ENCODE measurements at regions not wholly inside any gene's neighbourhood (a gene's known extent, or its start where the extent isn't known, plus 50 kb on each side); places are given as distances from the start of the nearest gene placed in this dataset.

DNA sequence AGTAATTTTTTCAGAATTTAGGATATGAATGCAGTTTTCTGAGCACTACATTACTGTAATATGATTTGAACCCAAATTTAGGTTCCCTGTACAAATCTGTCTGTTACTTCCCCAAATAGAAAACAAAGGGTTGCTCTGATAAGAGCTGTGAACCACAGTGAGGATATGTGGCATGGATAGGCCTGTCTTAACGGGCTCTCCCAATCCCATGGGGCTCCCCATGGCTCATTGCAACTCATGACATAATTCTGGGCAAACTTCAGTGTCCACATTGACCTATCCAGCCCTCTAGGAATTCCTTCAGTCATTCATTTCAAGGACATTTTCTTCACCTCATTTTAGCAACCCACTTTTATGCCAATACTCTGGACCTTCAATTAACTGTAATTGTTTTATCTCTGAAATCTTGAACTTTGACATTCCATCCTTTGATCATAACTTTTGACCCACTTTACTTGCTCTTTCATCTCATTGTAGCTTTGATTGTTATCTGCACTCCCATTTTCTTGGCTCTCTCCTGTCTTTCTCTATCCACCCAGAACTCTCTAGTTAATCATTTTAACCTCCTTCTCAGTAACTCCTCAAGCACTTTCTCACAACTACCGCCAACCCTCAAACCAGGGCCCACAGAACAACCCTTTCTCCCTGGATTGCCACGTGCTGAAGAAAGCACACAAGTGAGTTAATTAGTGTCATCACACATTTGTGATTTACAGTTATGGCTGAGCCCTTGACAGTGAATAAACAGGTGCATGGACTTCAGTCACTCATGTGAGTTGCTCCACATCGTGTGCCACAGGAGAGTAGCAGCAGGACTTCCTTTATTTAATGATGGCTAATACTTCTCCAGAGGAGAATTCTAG is 94.9 kb upstream of the AADACL2 start:
- H3K4me3 ChIP-seq (ENCODE audit: low read depth, low read length): no peak overlapping the region
- TF ChIP-seq, protein P1, sequence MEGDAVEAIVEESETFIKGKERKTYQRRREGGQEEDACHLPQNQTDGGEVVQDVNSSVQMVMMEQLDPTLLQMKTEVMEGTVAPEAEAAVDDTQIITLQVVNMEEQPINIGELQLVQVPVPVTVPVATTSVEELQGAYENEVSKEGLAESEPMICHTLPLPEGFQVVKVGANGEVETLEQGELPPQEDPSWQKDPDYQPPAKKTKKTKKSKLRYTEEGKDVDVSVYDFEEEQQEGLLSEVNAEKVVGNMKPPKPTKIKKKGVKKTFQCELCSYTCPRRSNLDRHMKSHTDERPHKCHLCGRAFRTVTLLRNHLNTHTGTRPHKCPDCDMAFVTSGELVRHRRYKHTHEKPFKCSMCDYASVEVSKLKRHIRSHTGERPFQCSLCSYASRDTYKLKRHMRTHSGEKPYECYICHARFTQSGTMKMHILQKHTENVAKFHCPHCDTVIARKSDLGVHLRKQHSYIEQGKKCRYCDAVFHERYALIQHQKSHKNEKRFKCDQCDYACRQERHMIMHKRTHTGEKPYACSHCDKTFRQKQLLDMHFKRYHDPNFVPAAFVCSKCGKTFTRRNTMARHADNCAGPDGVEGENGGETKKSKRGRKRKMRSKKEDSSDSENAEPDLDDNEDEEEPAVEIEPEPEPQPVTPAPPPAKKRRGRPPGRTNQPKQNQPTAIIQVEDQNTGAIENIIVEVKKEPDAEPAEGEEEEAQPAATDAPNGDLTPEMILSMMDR (IDR thresholded peaks at IDR 0.05; ENCODE audit: low read depth, low read length): no peak
- no peak for DNase-seq (ENCODE audit: low read depth, low spot score)
- in situ Hi-C loops (cut with HindIII; ENCODE audit: low sequenced_read_pairs): no loop called here

DNA sequence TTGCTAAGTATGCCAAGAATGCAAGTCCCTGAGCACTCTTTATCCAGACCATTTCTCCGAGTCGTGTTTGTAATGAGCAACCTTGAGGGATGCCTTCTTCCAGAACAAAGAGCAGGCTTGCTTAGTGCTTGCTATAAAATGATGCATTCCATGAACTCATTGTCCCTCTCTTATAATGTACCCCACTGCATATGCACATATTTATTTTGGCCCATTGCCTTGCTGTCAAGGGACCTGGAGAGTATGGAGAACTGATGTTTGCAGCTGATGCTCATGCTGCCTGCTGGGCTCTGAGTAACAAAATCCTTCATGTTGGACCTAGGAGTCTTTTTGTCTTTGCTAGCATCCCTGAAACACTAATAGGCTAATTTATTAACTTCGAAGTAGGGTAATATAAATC is 97.8 kb upstream of the AADACL2 start:
- in situ Hi-C loops (cut with HindIII; ENCODE audit: low sequenced_read_pairs): no loop called here
- no peak for DNase-seq (ENCODE audit: low read depth, low spot score)
- H3K4me3 ChIP-seq (ENCODE audit: low read depth, low read length): no peak overlapping the region
- TF ChIP-seq, protein P1 (IDR thresholded peaks at IDR 0.05; ENCODE audit: low read depth, low read length): no peak

DNA sequence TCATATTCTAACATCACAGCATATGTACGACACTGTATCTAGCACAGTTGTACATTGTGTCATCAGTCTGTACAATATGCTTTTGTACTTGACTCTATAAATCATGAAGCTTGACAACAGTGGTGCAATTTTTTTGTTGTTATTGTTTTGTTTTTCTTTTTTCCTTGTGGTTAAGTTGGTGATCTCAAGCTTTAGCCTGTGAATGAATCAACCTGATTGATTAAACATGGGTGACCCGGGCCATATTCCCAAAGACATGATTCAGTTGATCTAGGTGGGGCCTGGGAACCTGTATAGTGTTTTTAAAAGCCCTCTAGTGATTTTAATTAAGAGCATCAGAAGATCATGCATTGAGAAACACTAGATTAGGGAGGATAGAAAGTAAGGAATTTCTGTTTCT is 101.8 kb upstream of the AADACL2 start:
- in situ Hi-C loops (cut with HindIII; ENCODE audit: low sequenced_read_pairs): no loop called here
- DNase-seq (ENCODE audit: low read depth, low spot score): no peak
- TF ChIP-seq, protein P1 (IDR thresholded peaks at IDR 0.05; ENCODE audit: low read depth, low read length): no peak
- no peak overlapping the region for H3K4me3 ChIP-seq (ENCODE audit: low read depth, low read length)

DNA sequence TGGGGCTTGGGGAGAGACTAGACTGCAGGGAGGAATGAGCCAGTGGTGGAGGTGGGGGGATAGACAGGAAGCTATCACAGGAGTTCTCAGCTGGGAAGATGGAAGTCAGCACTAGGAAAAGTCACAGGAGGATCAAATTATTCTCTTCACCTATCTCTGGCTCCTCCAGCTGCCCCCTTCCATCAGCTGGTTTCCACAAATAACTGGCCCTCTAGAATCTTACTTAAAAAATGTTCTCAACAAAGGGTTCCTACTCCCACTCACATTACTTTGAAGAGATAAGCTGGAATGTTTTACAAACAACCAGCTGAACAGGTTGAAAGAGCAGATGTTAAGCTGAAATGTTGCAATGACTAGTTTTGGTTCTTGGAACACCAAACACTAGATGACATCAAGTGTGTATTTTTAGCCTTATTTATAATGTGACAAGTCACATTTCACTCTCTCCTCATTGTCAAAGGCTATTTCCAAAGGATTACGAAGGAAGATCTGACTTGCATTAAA is 102.7 kb upstream of the AADACL2 start:
- in situ Hi-C loops (cut with HindIII; ENCODE audit: low sequenced_read_pairs): no loop called here

DNA sequence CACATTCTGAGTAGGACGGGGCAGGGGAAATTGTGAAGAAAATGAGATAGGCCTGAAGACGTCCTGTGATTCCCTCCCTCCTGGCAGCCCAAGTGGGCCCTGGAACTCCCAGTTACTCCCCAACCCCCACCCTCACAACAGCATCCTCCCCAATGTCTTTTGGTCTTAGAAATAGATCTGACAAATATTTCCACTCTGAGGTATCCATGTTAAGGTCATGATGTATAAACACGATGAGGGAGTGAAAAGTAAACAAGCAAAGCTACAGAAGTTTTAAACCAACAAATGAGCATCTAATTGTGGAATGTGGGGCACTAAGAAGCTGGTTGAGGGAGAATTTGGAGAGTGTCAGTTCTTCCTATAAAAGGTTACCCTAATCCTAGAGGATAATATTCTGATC is 103.7 kb upstream of the AADACL2 start:
- peak; percentile 15 for DNase-seq (ENCODE audit: low read depth, low spot score)
- in situ Hi-C loops (cut with HindIII; ENCODE audit: low sequenced_read_pairs): no loop called here
- no peak overlapping the region for H3K4me3 ChIP-seq (ENCODE audit: low read depth, low read length)
- TF ChIP-seq, protein P1 (IDR thresholded peaks at IDR 0.05; ENCODE audit: low read depth, low read length): no peak

More for the DNA sequence above, 102.7 kb upstream of the AADACL2 start:
- TF ChIP-seq, protein P1 (IDR thresholded peaks at IDR 0.05; ENCODE audit: low read depth, low read length): no peak
- DNase-seq (ENCODE audit: low read depth, low spot score): peak; percentile 37
- H3K4me3 ChIP-seq (ENCODE audit: low read depth, low read length): no peak overlapping the region

DNA sequence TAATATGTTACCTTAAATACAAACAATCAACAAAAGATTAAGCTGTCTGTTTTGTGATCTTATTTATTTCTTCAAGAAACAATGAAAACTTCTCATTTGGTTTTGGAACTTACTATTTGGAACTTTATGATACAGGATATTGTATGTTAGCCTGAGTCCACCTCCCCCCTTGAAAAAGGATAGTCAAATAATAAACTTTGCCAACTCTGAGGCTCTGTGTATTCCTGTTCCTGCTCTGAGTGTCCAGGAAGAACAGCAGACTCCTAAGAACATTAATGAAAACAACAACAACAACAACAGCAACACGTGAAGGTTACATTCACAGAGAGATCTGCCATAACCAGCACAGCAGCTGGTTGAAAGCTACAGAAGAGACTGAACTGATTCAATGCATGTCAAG is 108.1 kb upstream of the AADACL2 start:
- TF ChIP-seq, protein P1 (IDR thresholded peaks at IDR 0.05; ENCODE audit: low read depth, low read length): no peak
- in situ Hi-C loops (cut with HindIII; ENCODE audit: low sequenced_read_pairs): no loop called here
- DNase-seq (ENCODE audit: low read depth, low spot score): no peak
- H3K4me3 ChIP-seq (ENCODE audit: low read depth, low read length): no peak overlapping the region

Data from astrocyte of the spinal cord (primary cell).